ENCODE measurements at regions not wholly inside any gene's neighbourhood (a gene's known extent, or its start where the extent isn't known, plus 50 kb on each side); places are given as distances from the start of the nearest gene placed in this dataset.

- Mint-ChIP-seq H3K9me3 (peaks cover 8% of the 10 kb centered on the region), H3K27ac (ENCODE audit: unreplicated experiment) (no peak overlapping the region), H3K4me3 (no peak overlapping the region), H3K36me3 (ENCODE audit: low read depth) (peaks cover 3% of the 10 kb centered on the region), H3K27me3 (ENCODE audit: low read depth) (no peaks in the 10 kb centered on the region), H3K4me1 (peaks cover 27% of the 10 kb centered on the region)
- no peak for TF ChIP-seq CTCF (conservative IDR thresholded peaks at IDR 0.05)
- no peak for DNase-seq (ENCODE audit: low read depth, low spot score)
Observed at GRCh38 chr6:167643223-167643622, 183.5 kb upstream of the AFDN start.

- DNase-seq (ENCODE audit: low read depth, low spot score), result no peak
- peaks cover 3% of the 10 kb centered on the region for H3K36me3 Mint-ChIP-seq (ENCODE audit: low read depth)
- no peak for TF ChIP-seq CTCF (conservative IDR thresholded peaks at IDR 0.05)
- peaks cover 32% of the 10 kb centered on the region for H3K4me1 Mint-ChIP-seq
- no peaks in the 10 kb centered on the region for H3K27me3 Mint-ChIP-seq (ENCODE audit: low read depth)
- peaks cover 8% of the 10 kb centered on the region for H3K9me3 Mint-ChIP-seq
- H3K27ac Mint-ChIP-seq (ENCODE audit: unreplicated experiment), result peak overlapping the region; percentile 58
- H3K4me3 Mint-ChIP-seq, result no peak overlapping the region
Observed at GRCh38 chr6:167643716-167644115, 183.0 kb upstream of the AFDN start.

GRCh38 chr6:167644412-167645132 is 182.1 kb upstream of the AFDN start:
- H3K4me3 Mint-ChIP-seq, result no peak overlapping the region
- no peaks in the 10 kb centered on the region for H3K27me3 Mint-ChIP-seq (ENCODE audit: low read depth)
- H3K36me3 Mint-ChIP-seq (ENCODE audit: low read depth), result peaks cover 3% of the 10 kb centered on the region
- H3K27ac Mint-ChIP-seq (ENCODE audit: unreplicated experiment), result no peak overlapping the region
- TF ChIP-seq CTCF (conservative IDR thresholded peaks at IDR 0.05), result no peak
- peaks cover 8% of the 10 kb centered on the region for H3K9me3 Mint-ChIP-seq
- DNase-seq (ENCODE audit: low read depth, low spot score), result no peak
- peaks cover 38% of the 10 kb centered on the region for H3K4me1 Mint-ChIP-seq

- peaks cover 39% of the 10 kb centered on the region for H3K4me1 Mint-ChIP-seq
- peaks cover 8% of the 10 kb centered on the region for H3K9me3 Mint-ChIP-seq
- TF ChIP-seq CTCF (conservative IDR thresholded peaks at IDR 0.05), result no peak
- H3K27me3 Mint-ChIP-seq (ENCODE audit: low read depth), result no peaks in the 10 kb centered on the region
- no peak overlapping the region for H3K4me3 Mint-ChIP-seq
- peak overlapping the region; percentile 76 for H3K27ac Mint-ChIP-seq (ENCODE audit: unreplicated experiment)
- no peak for DNase-seq (ENCODE audit: low read depth, low spot score)
- peaks cover 3% of the 10 kb centered on the region for H3K36me3 Mint-ChIP-seq (ENCODE audit: low read depth)
Observed at GRCh38 chr6:167645368-167645767, 181.3 kb upstream of the AFDN start.

GRCh38 chr6:167647306-167647705 is 179.4 kb upstream of the AFDN start:
- Mint-ChIP-seq H3K4me3 (peak overlapping the region; percentile 60), H3K27ac (ENCODE audit: unreplicated experiment) (peak overlapping the region; percentile 40), H3K9me3 (no peaks in the 10 kb centered on the region), H3K36me3 (ENCODE audit: low read depth) (no peaks in the 10 kb centered on the region), H3K27me3 (ENCODE audit: low read depth) (no peaks in the 10 kb centered on the region), H3K4me1 (peaks cover 39% of the 10 kb centered on the region)
- TF ChIP-seq CTCF (conservative IDR thresholded peaks at IDR 0.05), result no peak
- no peak for DNase-seq (ENCODE audit: low read depth, low spot score)
